ENCODE measurements at regions not wholly inside any gene's neighbourhood (a gene's known extent, or its start where the extent isn't known, plus 50 kb on each side); places are given as distances from the start of the nearest gene placed in this dataset.
A peak's percentile ranks its signal among the peaks of the same experiment; 100 is the strongest.

GRCh38 chr13:39244561-39245230 is 206.4 kb downstream of the NHLRC3 start:
- no peak for DNase-seq (ENCODE audit: low spot score)

GRCh38 chr13:39245688-39246087 is 207.4 kb downstream of the NHLRC3 start:
- DNase-seq (ENCODE audit: low spot score): no peak

DNA sequence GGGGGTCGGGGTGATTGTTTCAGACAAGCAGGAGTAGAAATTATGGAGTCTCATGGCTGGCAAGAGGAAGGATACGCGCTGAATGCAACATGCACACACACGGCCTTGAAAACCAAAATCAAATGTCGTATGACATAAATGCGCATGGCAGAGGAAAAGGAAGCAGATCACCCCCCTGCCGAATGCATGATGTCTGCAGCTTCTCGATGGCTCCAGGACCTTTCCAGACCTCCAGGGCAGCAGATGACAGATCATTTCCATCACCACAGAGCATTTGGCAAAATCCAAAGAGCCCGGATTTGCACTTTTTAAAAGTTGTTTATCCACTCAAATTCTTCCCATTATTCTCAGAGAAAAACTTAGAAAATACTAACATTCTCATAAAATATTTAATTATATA is 211.7 kb downstream of the NHLRC3 start:
- DNase-seq (ENCODE audit: low spot score): no peak

DNA sequence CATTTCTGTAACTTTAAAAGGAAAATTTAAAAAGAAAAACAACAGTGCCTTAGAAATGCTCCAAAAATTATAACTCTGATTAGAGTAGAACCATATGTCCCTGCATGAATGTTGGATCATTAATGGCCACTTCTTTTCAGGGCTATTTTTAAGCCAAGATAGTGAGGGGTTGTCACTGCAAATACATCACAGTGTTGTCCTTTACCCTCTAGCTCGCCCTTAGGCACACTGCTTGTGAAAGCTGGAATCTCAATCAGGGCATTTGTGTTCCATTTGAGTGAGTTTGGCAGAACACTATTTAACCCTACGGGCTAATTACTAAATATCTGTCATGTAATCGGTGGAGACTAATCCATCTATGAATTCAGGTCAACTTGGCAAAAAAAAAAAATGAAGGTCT is 212.2 kb downstream of the NHLRC3 start:
- no peak for DNase-seq (ENCODE audit: low spot score)

GRCh38 chr13:39251340-39251739 is 213.1 kb downstream of the NHLRC3 start:
- DNase-seq (ENCODE audit: low spot score): no peak

DNA sequence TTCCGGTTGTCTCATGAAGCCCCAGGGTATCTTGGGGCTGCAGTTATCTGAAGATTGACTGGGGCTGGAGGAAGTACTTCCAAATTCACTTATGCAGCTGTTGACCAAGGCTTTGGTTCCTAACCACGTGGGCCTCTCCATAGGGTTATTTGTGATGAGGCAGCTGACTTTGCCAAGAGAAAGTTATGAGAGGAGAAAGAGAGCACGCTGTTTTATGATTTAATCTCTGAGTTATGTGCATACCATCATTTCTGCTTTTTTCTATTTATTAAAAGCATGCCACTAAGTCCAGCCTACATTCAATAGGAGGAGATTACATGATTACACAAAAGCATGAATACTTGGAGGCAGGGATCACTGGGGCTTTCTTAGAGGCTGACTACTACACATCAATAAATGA is 215.5 kb downstream of the NHLRC3 start:
- no peak for DNase-seq (ENCODE audit: low spot score)

- DNase-seq (ENCODE audit: low spot score): no peak
Observed at GRCh38 chr13:39254601-39255000, 216.3 kb downstream of the NHLRC3 start.

DNA sequence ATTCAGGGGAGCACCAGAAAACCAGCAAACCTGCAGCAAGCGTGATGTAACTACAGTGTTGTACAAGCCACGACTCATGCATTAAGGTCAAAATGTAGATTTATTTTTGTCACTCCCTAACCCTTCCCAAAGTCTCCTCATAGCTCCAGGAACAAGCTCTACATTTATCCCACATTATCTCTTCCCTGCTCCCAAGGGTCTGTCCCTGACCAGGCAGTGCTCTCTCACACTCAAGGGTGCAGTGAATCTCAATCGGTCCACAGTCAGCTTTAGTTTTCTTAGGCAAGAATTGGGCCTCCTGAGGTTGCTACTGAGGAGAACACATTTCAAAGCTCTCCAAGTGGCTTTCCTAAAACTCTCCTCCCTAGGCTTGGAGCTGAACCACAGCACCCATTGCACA is 219.4 kb downstream of the NHLRC3 start:
- DNase-seq (ENCODE audit: low spot score): no peak

DNA sequence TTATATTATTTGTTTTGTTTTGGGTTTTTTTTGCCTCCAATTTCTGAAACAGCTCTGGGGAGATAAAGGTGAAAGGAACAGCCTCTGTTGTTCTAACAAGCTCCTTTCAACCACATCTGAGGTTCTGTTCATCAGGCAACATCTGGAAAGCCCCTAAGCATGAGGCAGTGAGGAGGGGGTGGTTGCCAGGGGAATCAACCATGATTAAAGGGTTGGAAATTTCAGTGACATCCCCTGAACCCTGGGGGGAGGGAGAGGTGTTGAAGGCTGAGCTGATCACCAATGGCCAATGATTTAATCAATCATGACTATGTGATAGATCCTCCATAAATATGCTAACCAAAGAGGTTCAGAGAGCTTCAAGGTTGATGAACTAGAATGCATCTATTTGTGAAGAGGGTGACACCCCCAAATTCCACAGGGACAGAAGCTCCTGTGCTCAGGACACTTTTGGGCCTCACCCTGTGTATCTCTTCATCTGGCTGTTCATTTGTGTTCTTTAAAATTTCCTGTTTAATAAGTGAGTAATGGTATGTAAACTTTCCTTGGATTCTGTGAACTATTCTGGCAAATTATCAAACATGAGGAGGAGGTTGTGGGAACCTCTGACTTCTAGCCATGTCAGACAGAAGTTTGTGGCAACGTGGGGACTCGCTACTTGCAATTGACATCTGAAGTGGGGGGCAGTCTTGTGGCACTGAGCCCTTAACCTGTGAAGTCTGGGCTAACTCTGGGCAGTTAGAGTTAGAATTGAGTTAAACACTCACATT is 221.3 kb downstream of the NHLRC3 start:
- no peak for DNase-seq (ENCODE audit: low spot score)

DNA sequence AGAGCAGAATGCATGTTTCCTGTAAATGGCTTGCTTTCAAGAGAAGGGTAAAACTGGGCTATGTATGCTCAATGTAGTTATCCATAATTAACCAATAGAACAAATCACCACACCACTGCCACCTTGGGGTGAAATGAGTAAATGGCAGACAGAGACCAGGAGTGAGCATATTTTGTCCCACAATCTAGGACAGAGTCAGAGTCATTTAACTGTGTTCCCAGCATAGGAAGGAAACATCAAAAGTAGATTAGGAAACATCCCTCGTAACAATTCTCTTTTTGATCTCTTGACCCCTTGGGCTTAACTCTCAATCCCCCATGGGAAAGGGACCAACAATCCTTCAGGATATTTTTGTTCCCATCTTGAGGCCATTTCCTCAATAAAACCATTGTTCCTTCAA is 224.8 kb downstream of the NHLRC3 start:
- peak; percentile 49 for DNase-seq (ENCODE audit: low spot score)

DNA sequence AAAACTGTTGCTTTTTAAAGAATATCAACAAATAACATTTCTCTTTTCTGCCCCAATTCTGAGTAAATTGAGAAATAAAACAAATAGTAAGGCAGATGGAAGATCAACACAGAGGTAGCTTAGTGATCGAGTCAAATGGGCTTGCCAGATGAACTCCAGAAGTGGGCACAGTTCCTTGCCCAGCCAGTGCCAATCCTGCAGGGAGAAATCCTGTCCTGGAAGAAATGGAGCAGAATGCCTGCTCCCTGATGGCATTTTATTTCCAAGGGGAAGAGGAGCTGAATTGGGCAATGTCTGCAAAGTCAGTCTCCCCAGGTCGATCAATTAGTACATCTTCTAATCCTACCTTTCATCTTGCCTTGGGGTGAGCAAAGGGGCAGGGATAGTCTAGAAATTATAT is 225.3 kb downstream of the NHLRC3 start:
- no peak for DNase-seq (ENCODE audit: low spot score)

GRCh38 chr13:39266426-39266825 is 228.2 kb downstream of the NHLRC3 start:
- DNase-seq (ENCODE audit: low spot score): no peak

- DNase-seq (ENCODE audit: low spot score): no peak
Observed at GRCh38 chr13:39268398-39268797, 230.1 kb downstream of the NHLRC3 start.

- DNase-seq (ENCODE audit: low spot score): no peak
Observed at GRCh38 chr13:39269004-39269403, 230.7 kb downstream of the NHLRC3 start.

DNA sequence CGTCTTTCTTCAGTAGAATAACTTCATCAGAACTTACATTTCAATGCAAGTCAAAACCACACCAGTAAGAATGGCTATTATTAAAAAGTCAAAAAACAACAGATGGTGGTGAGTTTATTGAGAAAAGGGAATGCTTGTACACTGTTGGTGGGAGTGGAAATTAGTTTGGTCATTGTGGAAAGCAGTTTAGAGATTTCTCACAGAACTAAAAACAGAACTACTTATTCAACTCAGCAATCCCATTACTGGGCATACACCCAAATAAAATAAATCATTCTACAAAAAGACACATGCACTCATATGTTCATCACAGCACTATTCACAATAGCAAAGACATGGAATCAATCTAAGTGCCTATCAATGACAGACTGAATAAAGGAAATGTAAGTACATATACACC is 231.2 kb downstream of the NHLRC3 start:
- DNase-seq (ENCODE audit: low spot score): no peak

DNA sequence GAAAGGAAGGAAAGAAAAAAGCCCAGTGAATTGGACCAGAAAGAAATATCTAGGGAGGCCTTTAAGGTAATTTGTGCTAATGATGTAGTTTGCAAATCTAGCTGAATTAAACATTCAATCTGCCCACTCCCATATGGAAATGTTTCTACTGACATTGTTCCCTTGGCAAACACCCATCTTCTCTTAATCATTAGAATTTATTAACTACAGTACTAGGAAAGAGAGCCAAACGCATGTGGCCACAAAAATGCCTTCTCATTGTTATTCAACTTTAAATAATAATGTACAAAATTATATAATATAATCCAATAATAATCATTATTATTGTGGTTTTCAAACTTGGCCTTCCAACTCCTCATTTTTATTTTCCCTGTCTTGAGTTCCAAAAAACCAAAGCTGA is 234.7 kb downstream of the NHLRC3 start:
- no peak for DNase-seq (ENCODE audit: low spot score)

- no peak for DNase-seq (ENCODE audit: low spot score)
Observed at GRCh38 chr13:39273953-39274738, 235.9 kb downstream of the NHLRC3 start.

- DNase-seq (ENCODE audit: low spot score): no peak
Observed at GRCh38 chr13:39274739-39275325, 236.6 kb downstream of the NHLRC3 start.

DNA sequence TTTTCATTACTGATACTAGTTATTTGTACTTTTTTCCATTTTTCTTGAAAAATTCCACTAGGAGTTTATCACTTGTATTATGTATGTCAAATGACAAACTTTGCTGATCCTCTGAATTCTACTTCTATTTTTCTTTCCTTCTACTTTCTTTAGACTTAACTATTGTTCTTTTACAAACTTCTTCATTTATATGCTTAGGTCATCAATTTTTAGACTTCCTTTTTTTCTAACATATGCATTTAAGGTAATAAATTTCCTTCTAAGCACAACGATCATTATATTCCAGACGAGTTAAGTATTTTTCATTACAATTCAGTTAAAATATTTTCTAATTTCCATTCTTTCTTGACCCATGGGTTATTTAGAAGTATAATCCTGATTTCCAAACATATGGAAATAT is 240.8 kb downstream of the NHLRC3 start:
- no peak for DNase-seq (ENCODE audit: low spot score)

DNA sequence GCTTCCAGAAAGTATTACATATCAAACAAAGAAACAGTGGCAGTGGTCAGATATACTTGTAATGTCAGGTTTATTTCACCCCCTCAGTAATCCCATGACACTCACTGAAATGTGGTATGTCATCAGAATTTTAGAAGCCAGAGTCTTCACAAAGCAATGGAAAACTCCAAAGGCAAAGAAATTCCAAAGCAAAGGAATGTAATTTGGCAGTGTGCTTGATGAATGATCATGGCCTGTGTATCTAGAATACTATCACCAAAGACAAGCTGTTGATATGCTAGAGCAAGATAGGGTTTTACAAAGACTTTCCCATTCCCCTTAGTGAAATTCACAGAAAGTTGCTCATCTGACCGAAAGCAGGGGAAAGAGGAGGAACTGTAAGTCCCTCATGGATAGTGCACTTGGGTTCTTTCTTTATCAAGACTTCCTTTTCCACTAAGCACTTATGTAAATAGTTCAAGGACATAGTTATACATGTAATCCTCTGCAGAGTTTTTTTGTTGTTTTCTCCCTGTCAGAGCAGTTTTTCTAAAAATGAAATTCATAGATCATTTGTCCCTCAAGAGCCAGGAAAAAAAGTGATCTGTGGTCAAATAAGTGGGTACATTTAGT is 243.4 kb downstream of the NHLRC3 start:
- no peak for DNase-seq (ENCODE audit: low spot score)

GRCh38 chr13:39282400-39282972 is 244.2 kb downstream of the NHLRC3 start:
- DNase-seq (ENCODE audit: low spot score): no peak

DNA sequence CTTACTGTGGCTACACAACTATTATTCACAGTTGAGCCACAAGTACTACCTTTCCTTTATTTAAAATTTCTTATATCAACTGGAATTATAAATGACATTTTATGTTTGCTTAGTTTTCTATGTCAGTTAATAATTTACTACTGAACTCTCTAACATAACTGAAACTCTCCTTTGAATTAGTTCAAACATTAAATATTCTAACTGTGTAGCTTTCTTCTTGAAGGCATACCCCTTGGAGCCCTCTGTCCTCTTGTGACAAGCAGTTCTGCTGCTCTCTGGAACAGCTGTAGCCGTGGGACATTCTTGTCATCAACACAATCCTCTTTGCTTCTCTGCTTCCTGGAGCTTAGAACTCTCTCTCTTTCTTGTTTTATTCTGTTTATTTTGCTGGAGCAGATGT is 244.8 kb downstream of the NHLRC3 start:
- DNase-seq (ENCODE audit: low spot score): no peak
